K562 (cell line): ENCODE measurements at regions not wholly inside any gene's neighbourhood (a gene's known extent, or its start where the extent isn't known, plus 50 kb on each side); places are given as distances from the start of the nearest gene placed in this dataset.

Source experiments
- ATAC-seq: fragments of 200-7000 bp; cut with Tn5 transposase; 3 replicates; pipeline ENCODE4 v1.9.1; 2020; ENCODE audit warnings: moderate library complexity
- BruUV-seq: library from RNA; stranded (reverse); fragments of 400-500 nt; replicated peaks from 2 replicates; lab custom pipeline; 2021; lab: Mats Ljungman, UMichigan
- CTCF ChIA-PET: fragments of 300-600 bp; formaldehyde crosslinking; extraction: SDS; loops from one replicate; lab custom pipeline; 2021; ENCODE audit warnings: low intra/inter-chr PET ratio; lab: Yijun Ruan, JAX
- POLR2A ChIA-PET: fragments of 300-600, 350-650 bp; sonication (Branson Sonifier 250); formaldehyde crosslinking; extraction: SDS; loops from one replicate; lab custom pipeline; 2021; ENCODE audit warnings: antibody characterized with exemption, inconsistent platforms; lab: Yijun Ruan, JAX
- DNase-seq, 4 experiments: peaks; one replicate each; pipeline versions ENCODE4 v3.0.0 to v3.0.0-alpha.2; 2011 to 2018; ENCODE audit warnings: low spot score in 3 of 4, mixed read lengths in 3 of 4; ENCODE audit errors: extremely low read depth in 1 of 4
- FAIRE-seq: peaks from 2 replicates; lab custom pipeline; 2011; peaks lifted over from hg19 to GRCh38; lab: Jason Lieb, UNC
- H2AFZ ChIP-seq: 2 replicates; pipeline ENCODE4 v1.6.0; 2011; ENCODE audit warnings: low read depth, low read length, control low read depth, inconsistent platforms
- H3K27ac ChIP-seq: fragments of 200-600 bp; 3 replicates; pipeline ENCODE4 v1.8.0; 2011; ENCODE audit warnings: low read depth, mild to moderate bottlenecking, control low read depth, inconsistent platforms, low read length, moderate library complexity, mixed read lengths; ENCODE audit errors: extremely low read depth
- H3K27me3 ChIP-seq, 2 experiments: fragments of 300-600 bp in 1 of 2; 2 replicates in 1 of 2; 3 replicates in 1 of 2; pipeline versions ENCODE4 v1.6.0 to v1.8.0; 2011; ENCODE audit warnings: inconsistent platforms in 2 of 2, low read length in 2 of 2, mild to moderate bottlenecking in 1 of 2, mixed read lengths in 1 of 2, moderate library complexity in 1 of 2; ENCODE audit not compliant: control insufficient read depth in 2 of 2, insufficient read depth in 2 of 2
- H3K36me3 ChIP-seq: fragments of 300-600 bp; 3 replicates; pipeline ENCODE4 v1.8.0; 2011; ENCODE audit warnings: mild to moderate bottlenecking, low read length, inconsistent platforms; ENCODE audit not compliant: control insufficient read depth, insufficient read depth
- H3K4me1 ChIP-seq, 2 experiments: fragments of 200-600 bp in 1 of 2; replicated peaks in 1 of 2; 2 replicates in 1 of 2; 3 replicates in 1 of 2; pipeline versions ENCODE4 v1.5.1 to v1.8.0; 2011; ENCODE audit warnings: inconsistent platforms in 2 of 2, low read length in 2 of 2, mild to moderate bottlenecking in 1 of 2, mixed read lengths in 1 of 2, moderate library complexity in 1 of 2; ENCODE audit not compliant: control insufficient read depth in 2 of 2, insufficient read depth in 2 of 2
- H3K4me2 ChIP-seq: 2 replicates; pipeline ENCODE4 v1.6.1; 2011; ENCODE audit warnings: low read length, control low read depth, inconsistent platforms, mixed read lengths; ENCODE audit not compliant: insufficient read depth
- H3K4me3 ChIP-seq: fragments of 200-600 bp; sonication (generic), shearing (Covaris generic); 2 replicates; pipeline ENCODE4 v1.5.1; 2016; ENCODE audit warnings: control low read depth, inconsistent platforms
- H3K79me2 ChIP-seq: fragments of 200-600 bp; 3 replicates; pipeline ENCODE4 v1.8.0; 2011; ENCODE audit warnings: low read length, inconsistent platforms; ENCODE audit not compliant: control insufficient read depth, insufficient read depth
- H3K9ac ChIP-seq, 2 experiments: 2 replicates each; pipeline versions ENCODE4 v1.6.0 to v1.6.1; 2011; ENCODE audit warnings: low read depth in 2 of 2, low read length in 2 of 2, control low read depth in 1 of 2, inconsistent platforms in 1 of 2, mild to moderate bottlenecking in 1 of 2, mixed read lengths in 1 of 2; ENCODE audit not compliant: insufficient read depth in 1 of 2
- H3K9me1 ChIP-seq: one replicate; pipeline ENCODE4 v1.6.0; 2011; ENCODE audit warnings: inconsistent platforms, mild to moderate bottlenecking, low read length, moderate library complexity; ENCODE audit not compliant: control insufficient read depth, insufficient read depth
- H3K9me3 ChIP-seq: replicated peaks from 2 replicates; pipeline ENCODE4 v1.5.1; 2011; ENCODE audit warnings: low read depth, low read length, inconsistent platforms; ENCODE audit not compliant: control insufficient read depth, insufficient read depth
- H4K20me1 ChIP-seq: replicated peaks from 2 replicates; pipeline ENCODE4 v1.6.1; 2011; ENCODE audit warnings: low read length, inconsistent platforms, mixed read lengths; ENCODE audit not compliant: control insufficient read depth, insufficient read depth
- FOSL1 ChIP-seq: fragments of 200-800 bp; sonication (Bioruptor generic); conservative IDR thresholded peaks from 2 replicates; pipeline ENCODE4 v1.6.1; 2016; ENCODE audit warnings: missing genetic modification characterization, missing compliant biosample characterization
- HIVEP1 ChIP-seq: fragments of 250-450 bp; sonication (Bioruptor Pico); IDR thresholded peaks from 2 replicates; pipeline ENCODE4 v1.4.0; 2020; ENCODE audit warnings: mild to moderate bottlenecking
- NEUROD1 ChIP-seq: fragments of 150-350 bp; IDR thresholded peaks from 2 replicates; pipeline ENCODE4 v1.6.1; 2014; ENCODE audit warnings: borderline replicate concordance, low read length, low read depth; ENCODE audit not compliant: partially characterized antibody
- NFIC ChIP-seq: fragments of 450-650 bp; IDR thresholded peaks from 2 replicates; pipeline ENCODE4 v1.6.1; 2017; ENCODE audit warnings: mild to moderate bottlenecking, inconsistent platforms
- PPARD ChIP-seq: fragments of 250-450 bp; sonication (Bioruptor Pico); IDR thresholded peaks from 2 replicates; pipeline ENCODE4 v1.8.0; 2022; ENCODE audit warnings: inconsistent platforms, mild to moderate bottlenecking, moderate library complexity
- RNF2 ChIP-seq: sonication (generic); IDR thresholded peaks from 2 replicates; pipeline ENCODE4 v1.6.1; 2016
- RNF219 ChIP-seq: fragments of 250-450 bp; sonication (Bioruptor Pico); IDR thresholded peaks from 2 replicates; pipeline ENCODE4 v1.5.0; 2022; ENCODE audit warnings: mild to moderate bottlenecking
- ZNF121 ChIP-seq: sonication (generic); formaldehyde crosslinking; conservative IDR thresholded peaks from 2 replicates; pipeline ENCODE4 v1.8.0; 2022; ENCODE audit warnings: missing genetic modification reagents
- ZNF830 ChIP-seq: fragments of 250-450 bp; sonication (Bioruptor Pico); IDR thresholded peaks from 2 replicates; pipeline ENCODE4 v1.5.0; 2021; ENCODE audit warnings: mild to moderate bottlenecking
- WGBS: fragments of 100-300 bp; shearing (Covaris generic); methylation state at CpG from one replicate; pipeline ENCODE4 v1.1.6; 2016; ENCODE audit warnings: low coverage, mixed read lengths; ENCODE audit not compliant: insufficient coverage; ENCODE audit errors: missing lambda C conversion rate; 5-methylcytosine and 5-hydroxymethylcytosine counted together
- in situ Hi-C: fragments of 300-500 bp; cut with MboI; formaldehyde crosslinking; loops from 4 replicates; pipeline ENCODE4 v1.15.0; 2018; ENCODE audit warnings: inconsistent platforms, mixed read lengths
- intact Hi-C: fragments of 100-400 bp; cut with micrococcal nuclease; formaldehyde crosslinking; loops from 2 replicates; pipeline ENCODE4 v1.14.2; 2022

- Histone ChIP-seq H2AFZ (no peak overlapping the region), H4K20me1 (no peaks in the 10 kb centered on the region), H3K79me2 (no peaks in the 10 kb centered on the region), H3K27ac (no peak overlapping the region), H3K4me3 (no peak overlapping the region), H3K4me2 (no peak overlapping the region), H3K9ac (no peak overlapping the region), H3K36me3 (no peaks in the 10 kb centered on the region), H3K4me1 (no peaks in the 10 kb centered on the region), H3K9me1 (no peaks in the 10 kb centered on the region), H3K27me3 (no peaks in the 10 kb centered on the region), H3K9me3 (no peaks in the 10 kb centered on the region)
- ATAC-seq, result no peak
- FAIRE-seq, result no peak
- 2% methylated on average over 5 of the region's 5 CpGs for WGBS
- no TSS peak for BruUV-seq
- intact Hi-C loops (no loop called here), in situ Hi-C loops (no loop called here)
- no peak for DNase-seq
- ChIA-PET CTCF (no interaction called here), POLR2A (no interaction called here)
- TF ChIP-seq HIVEP1 (no peak), RNF2 (no peak), NEUROD1 (no peak), RNF219 (CRISPR knock-in tag) (no peak), NFIC (no peak), ZNF121 (CRISPR knock-in tag) (no peak), FOSL1 (tag) (no peak), ZNF830 (CRISPR knock-in tag) (no peak), PPARD (no peak)
These were observed 78.7 kb upstream of the GPC6 start for GRCh38 chr13:93147946-93148345.
